Suppressor macrophage (primary cell): ENCODE measurements at regions not wholly inside any gene's neighbourhood (a gene's known extent, or its start where the extent isn't known, plus 50 kb on each side); places are given as distances from the start of the nearest gene placed in this dataset.
"Not testable (repeated sequence)": the region's sequence is repeated elsewhere in the genome, so short reads cannot be mapped to it uniquely, and the experiment has no call there.

Source experiments
- DNase-seq, 4 experiments: peaks; one replicate each; pipeline ENCODE4 v3.0.0-alpha.2; 2020 to 2022

DNA sequence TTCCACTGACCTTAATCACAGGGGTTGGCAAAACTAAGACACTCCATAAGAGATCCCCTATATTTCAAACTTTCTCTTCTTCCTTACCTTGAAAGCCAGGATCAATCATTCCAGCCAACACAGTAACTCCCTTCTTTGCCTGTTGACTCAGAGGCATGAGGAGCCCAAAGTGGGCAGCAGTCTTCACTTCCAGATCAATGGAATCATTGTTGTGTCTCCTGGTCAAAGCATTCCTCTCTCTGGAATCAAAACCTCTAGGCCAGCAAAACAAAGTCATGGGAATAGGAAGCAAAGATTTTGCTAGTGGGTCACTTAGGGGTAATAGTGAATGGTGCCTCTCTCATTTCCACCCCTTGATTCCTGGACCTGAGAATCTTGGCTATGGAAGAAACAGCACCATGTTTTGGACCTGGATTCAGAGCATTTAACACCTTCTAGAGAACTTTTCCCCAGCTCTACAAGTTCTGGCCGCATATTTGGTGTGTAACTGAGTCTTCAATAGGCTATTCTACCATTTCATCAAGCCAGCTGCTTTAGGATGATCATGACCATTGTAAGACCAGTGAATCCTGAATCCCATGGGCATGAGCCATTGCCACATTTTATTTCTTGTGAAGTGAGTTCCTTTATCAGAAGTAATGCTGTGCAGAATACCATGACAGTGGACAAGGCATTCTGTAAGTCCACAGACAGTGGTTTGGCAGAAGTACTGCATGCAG is 65.7 kb upstream of the SERPINE2 start:
- no peak for DNase-seq

GRCh38 chr2:224103651-224104050 is 64.6 kb upstream of the SERPINE2 start:
- no peak for DNase-seq

DNA sequence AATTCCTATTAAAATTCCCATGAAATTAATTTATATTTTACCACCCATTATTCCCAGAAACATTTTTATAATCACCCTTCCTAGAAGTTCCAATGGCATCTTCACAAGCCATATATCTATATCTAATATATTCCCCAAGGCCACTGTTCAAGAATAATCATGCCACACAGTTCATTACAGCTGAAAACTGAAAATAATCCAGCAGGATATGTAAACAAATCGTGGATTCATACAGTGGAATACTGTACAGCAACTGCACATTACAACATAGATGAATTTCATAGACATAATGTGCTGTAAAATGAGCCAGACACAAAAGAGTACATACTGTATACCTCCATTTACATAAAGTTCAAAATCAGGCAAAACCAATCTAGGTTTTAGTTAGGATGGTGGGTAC is 63.9 kb upstream of the SERPINE2 start:
- DNase-seq: no peak

GRCh38 chr2:224101820-224102630 is 62.9 kb upstream of the SERPINE2 start:
- no peak for DNase-seq

DNA sequence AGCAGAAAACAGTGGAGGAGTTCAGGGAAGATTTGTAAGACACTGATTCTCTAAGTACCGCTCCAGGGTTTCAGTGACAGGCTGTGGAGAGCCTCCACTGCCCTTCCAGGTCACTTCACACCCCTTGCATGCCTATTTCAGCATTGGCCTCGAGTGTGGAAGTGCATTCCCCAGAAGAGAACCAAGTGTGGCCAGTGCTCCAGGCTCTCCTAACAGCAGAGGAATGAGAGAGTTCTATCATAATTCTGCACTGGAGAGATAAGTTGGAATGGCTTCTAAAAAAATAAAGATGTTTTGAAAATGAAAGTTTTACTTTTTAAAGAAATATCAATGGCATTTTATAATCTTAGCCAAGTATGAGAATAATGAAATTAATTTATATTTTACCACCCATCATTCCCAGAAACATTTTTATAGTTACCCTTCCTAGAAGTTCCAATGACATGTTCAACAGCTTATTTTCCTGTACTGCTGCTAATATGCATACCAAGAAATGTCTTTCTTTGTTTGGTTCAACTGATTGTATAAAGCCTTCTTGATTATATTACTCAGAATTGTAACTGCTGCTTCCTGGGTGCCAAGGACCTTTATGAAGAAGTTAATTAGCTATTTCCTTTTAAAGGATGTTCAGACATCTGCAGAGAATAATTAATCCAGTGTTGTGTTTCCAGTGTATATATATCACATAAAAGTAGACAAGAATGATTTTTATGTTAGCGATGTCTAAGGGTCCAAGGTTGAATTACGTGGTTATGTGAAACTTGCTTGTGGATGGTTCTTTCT is 61.0 kb upstream of the SERPINE2 start:
- DNase-seq: no peak

GRCh38 chr2:224098481-224099230 is 59.6 kb upstream of the SERPINE2 start:
- DNase-seq: no peak

DNA sequence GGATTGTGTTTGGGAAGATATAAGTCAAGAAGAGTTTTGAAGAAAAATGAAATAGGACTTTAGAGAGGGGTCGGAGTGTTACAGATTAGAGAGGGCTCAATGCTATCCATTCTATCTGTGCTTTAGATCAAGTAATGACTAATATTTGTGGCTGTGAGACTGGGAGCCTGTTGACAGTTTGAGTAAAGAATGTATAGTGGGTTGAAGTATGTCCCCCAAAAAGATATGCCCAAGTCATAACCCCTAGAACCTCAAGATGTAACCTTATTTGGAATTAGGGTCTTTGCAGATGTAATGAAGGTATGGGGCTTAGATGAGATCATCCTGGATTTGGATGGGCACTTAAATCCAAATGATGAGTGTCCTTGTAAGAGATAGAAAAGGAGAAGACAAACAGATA is 55.3 kb upstream of the SERPINE2 start:
- no peak for DNase-seq

- not testable (repeated sequence) for DNase-seq
Measured at GRCh38 chr2:224091671-224092070, 52.6 kb upstream of the SERPINE2 start.

DNA sequence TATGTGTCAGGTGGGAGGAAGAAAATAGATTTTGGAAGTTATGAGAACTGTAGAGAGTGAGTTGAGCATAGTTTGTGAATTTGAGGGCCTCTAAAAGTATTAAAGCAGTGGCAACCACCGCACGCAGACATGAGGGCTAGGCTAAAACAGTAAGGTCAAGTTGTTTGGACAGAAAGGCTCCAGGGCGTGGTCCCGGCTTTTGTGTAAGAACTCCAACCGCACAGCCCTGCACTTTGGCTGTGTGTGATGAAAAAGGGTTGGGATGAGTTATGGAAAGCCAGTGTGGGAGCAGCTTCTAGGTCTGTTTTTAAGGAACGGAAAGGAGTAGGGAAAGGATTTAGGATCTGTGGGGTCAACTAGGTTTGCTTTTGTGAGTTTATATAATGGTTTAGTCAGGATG is 50.5 kb upstream of the SERPINE2 start:
- DNase-seq: not testable (repeated sequence)
